ENCODE measurements at regions not wholly inside any gene's neighbourhood (a gene's known extent, or its start where the extent isn't known, plus 50 kb on each side); places are given as distances from the start of the nearest gene placed in this dataset.

DNA sequence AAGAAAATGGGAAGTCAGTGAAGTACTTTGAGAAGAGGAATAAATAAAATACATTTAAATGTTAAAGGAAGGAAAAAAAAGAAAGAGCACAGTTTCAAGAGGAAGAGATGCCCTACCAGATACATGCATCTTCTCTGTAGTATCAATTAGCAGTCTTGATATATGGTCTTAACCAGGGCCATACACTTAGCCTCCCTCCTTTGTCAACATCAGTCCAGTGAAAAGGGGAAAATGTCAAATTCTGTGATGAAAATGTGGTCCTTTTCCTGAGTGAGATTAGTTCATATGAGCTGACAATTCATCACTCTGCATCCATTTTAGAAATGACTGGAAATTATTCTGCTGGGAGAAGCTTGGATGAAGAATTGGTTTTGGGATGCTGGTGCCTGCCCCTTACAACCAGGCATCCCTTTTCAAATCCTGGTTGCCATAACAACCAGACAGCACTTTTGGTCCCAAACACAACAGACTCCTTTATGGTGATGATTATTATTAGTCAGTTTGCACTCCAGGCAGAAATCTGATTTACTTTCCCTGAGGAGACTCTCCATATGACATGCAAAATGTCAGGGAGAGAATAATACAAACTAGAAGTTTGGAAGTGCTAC, 933.6 kb upstream of the CDH8 start:
- Histone ChIP-seq H3K4me3 (no peak overlapping the region), H3K27me3 (replicated peaks; ENCODE audit: insufficient read depth) (no peaks in the 10 kb centered on the region), H3K36me3 (no peaks in the 10 kb centered on the region), H3K27ac (no peak overlapping the region), H3K9me3 (no peaks in the 10 kb centered on the region), H3K4me1 (ENCODE audit: control insufficient read depth in 1 of 2, low read depth in 2 of 2) (no peaks in the 10 kb centered on the region)
- DNase-seq (ENCODE audit: low spot score) (no peak), ATAC-seq (ENCODE audit: insufficient number of reproducible peaks, low FRiP score, low read depth) (no peak)
- TF ChIP-seq, protein P1, sequence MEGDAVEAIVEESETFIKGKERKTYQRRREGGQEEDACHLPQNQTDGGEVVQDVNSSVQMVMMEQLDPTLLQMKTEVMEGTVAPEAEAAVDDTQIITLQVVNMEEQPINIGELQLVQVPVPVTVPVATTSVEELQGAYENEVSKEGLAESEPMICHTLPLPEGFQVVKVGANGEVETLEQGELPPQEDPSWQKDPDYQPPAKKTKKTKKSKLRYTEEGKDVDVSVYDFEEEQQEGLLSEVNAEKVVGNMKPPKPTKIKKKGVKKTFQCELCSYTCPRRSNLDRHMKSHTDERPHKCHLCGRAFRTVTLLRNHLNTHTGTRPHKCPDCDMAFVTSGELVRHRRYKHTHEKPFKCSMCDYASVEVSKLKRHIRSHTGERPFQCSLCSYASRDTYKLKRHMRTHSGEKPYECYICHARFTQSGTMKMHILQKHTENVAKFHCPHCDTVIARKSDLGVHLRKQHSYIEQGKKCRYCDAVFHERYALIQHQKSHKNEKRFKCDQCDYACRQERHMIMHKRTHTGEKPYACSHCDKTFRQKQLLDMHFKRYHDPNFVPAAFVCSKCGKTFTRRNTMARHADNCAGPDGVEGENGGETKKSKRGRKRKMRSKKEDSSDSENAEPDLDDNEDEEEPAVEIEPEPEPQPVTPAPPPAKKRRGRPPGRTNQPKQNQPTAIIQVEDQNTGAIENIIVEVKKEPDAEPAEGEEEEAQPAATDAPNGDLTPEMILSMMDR (IDR thresholded peaks at IDR 0.05): no peak

DNA sequence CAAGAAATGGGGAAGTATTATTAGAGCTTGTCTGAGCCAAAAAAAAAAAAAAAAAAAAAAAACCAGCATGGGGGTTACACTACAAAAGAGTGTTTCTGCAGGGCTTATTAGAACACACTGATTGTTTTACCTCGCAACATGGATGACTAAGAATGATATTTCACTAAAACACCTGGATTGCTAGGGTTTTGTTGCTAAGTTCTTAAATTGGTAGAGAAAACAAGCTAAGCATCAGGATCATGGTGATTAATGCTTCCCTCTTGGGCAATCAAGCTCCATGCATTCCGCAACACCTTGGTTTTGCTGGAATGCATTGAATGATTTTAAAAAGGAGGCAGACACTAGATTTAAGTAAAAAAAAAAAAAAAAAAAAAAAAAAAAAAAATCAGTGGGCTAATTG, 931.4 kb upstream of the CDH8 start:
- no peaks in the 10 kb centered on the region for H3K4me1 ChIP-seq (ENCODE audit: control insufficient read depth in 1 of 2, low read depth in 2 of 2)
- TF ChIP-seq, protein P1 (IDR thresholded peaks at IDR 0.05): no peak
- H3K27me3 ChIP-seq (replicated peaks; ENCODE audit: insufficient read depth): no peaks in the 10 kb centered on the region
- ATAC-seq (ENCODE audit: insufficient number of reproducible peaks, low FRiP score, low read depth): no peak
- H3K27ac ChIP-seq: no peak overlapping the region
- no peaks in the 10 kb centered on the region for H3K9me3 ChIP-seq
- DNase-seq (ENCODE audit: low spot score): no peak
- H3K36me3 ChIP-seq: no peaks in the 10 kb centered on the region
- H3K4me3 ChIP-seq: no peak overlapping the region

DNA sequence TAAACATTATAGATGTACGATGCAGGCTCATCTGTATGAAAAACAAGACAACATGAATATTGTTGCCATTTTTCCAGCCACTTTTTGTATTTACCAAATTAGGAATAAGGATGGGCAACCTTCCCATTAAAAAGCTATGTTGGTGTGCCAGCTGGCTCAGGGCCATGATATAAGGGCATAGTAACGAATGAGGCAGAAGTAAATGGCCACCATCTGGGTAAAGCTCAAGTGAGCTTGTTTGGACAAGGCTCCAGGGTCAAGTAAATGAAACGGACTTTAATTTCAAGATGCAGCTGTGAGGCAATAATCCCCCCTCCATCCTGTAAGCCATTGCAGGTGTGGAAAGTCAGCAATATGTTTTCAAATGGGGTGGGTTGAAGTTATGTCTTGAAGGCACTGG, 930.9 kb upstream of the CDH8 start:
- ATAC-seq (ENCODE audit: insufficient number of reproducible peaks, low FRiP score, low read depth) (no peak), DNase-seq (ENCODE audit: low spot score) (no peak)
- Histone ChIP-seq H3K36me3 (no peaks in the 10 kb centered on the region), H3K4me3 (no peak overlapping the region), H3K4me1 (ENCODE audit: control insufficient read depth in 1 of 2, low read depth in 2 of 2) (no peaks in the 10 kb centered on the region), H3K27ac (no peak overlapping the region), H3K27me3 (replicated peaks; ENCODE audit: insufficient read depth) (no peaks in the 10 kb centered on the region), H3K9me3 (no peaks in the 10 kb centered on the region)
- TF ChIP-seq, protein P1 (IDR thresholded peaks at IDR 0.05): no peak

DNA sequence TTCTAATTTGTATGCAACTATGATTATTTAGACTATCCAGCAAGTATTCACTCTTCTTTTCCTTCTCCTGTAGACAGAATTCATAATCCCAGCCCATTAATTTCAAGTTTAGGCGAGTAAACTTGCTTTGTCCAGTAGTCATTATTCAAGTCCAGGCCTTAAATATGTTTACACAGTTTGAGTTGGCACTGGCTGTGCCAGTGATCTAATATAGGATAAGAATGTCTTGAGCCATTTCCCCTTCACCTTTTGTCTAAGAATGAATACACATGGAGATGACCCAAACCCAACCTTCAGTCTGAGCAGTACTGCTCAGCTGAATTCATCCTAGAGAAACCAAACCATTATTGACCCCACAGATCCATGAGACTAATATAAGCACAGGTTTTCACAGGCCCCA, 930.4 kb upstream of the CDH8 start:
- Histone ChIP-seq H3K36me3 (no peaks in the 10 kb centered on the region), H3K27me3 (replicated peaks; ENCODE audit: insufficient read depth) (no peaks in the 10 kb centered on the region), H3K9me3 (no peaks in the 10 kb centered on the region), H3K4me3 (no peak overlapping the region), H3K4me1 (ENCODE audit: control insufficient read depth in 1 of 2, low read depth in 2 of 2) (no peaks in the 10 kb centered on the region), H3K27ac (no peak overlapping the region)
- ATAC-seq (ENCODE audit: insufficient number of reproducible peaks, low FRiP score, low read depth): no peak
- no peak for DNase-seq (ENCODE audit: low spot score)
- TF ChIP-seq, protein P1 (IDR thresholded peaks at IDR 0.05): no peak

DNA sequence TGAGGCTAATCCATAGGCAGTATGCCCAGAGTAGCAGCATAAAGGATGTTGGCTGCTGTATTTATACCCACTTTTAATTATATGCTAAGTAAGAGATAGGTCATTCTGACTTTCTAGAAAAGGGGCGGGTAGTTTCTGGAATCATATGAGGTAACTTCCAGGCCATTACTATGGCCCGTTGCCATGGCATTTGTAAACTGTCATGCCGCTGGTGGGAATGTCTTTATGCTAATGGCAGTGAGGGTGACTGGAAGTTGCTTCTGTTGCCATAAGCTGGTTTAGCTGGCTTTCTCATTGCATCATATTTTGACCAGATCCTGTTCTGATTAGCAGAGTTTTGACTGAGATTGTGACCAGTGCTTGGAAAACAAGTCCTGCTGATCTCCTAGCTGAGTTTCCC, 929.6 kb upstream of the CDH8 start:
- no peak overlapping the region for H3K4me3 ChIP-seq
- no peaks in the 10 kb centered on the region for H3K4me1 ChIP-seq (ENCODE audit: control insufficient read depth in 1 of 2, low read depth in 2 of 2)
- H3K27me3 ChIP-seq (replicated peaks; ENCODE audit: insufficient read depth): no peaks in the 10 kb centered on the region
- ATAC-seq (ENCODE audit: insufficient number of reproducible peaks, low FRiP score, low read depth) (no peak), DNase-seq (ENCODE audit: low spot score) (no peak)
- TF ChIP-seq, protein P1 (IDR thresholded peaks at IDR 0.05): no peak
- no peaks in the 10 kb centered on the region for H3K9me3 ChIP-seq
- H3K27ac ChIP-seq: no peak overlapping the region
- H3K36me3 ChIP-seq: no peaks in the 10 kb centered on the region
